Neural cell (in vitro differentiated cells): ENCODE measurements at regions not wholly inside any gene's neighbourhood (a gene's known extent, or its start where the extent isn't known, plus 50 kb on each side); places are given as distances from the start of the nearest gene placed in this dataset.

Experiments used
- H2AFZ ChIP-seq: fragments of 200-600, 300-800 bp; sonication (generic), shearing (Covaris generic); 2 replicates; pipeline ENCODE4 v1.6.0; 2014; ENCODE audit warnings: low read depth, mild to moderate bottlenecking, antibody characterized with exemption, low read length, moderate library complexity
- H3F3A ChIP-seq: fragments of 200-600 bp; shearing (Covaris generic); 2 replicates; pipeline ENCODE4 v1.6.1; 2016; ENCODE audit warnings: mild to moderate bottlenecking, moderate library complexity, mixed read lengths, antibody characterized with exemption, low read length; ENCODE audit not compliant: insufficient read depth, poor library complexity, severe bottlenecking
- H3K27ac ChIP-seq: fragments of 200-600, 300-800 bp; sonication (generic), shearing (Covaris generic); 2 replicates; pipeline ENCODE4 v1.5.1; 2014; ENCODE audit warnings: mild to moderate bottlenecking, low read length, moderate library complexity
- H3K27me3 ChIP-seq: fragments of 300-800, 200-600 bp; sonication (generic), shearing (Covaris generic); 2 replicates; pipeline ENCODE4 v1.6.0; 2014; ENCODE audit warnings: mild to moderate bottlenecking, low read depth, low read length, moderate library complexity; ENCODE audit not compliant: insufficient read depth
- H3K36me3 ChIP-seq: fragments of 300-800, 200-600 bp; sonication (generic), shearing (Covaris generic); 2 replicates; pipeline ENCODE4 v1.5.1; 2014; ENCODE audit warnings: mild to moderate bottlenecking, antibody characterized with exemption, low read length, moderate library complexity; ENCODE audit not compliant: insufficient read depth
- H3K4me2 ChIP-seq: fragments of 300-800, 200-600 bp; sonication (generic), shearing (Covaris generic); 2 replicates; pipeline ENCODE4 v1.6.0; 2014; ENCODE audit warnings: mild to moderate bottlenecking, low read length
- H3K4me3 ChIP-seq: fragments of 300-800, 200-600 bp; sonication (generic), shearing (Covaris generic); 2 replicates; pipeline ENCODE4 v1.5.1; 2014; ENCODE audit warnings: mild to moderate bottlenecking, low read length, moderate library complexity
- H3K79me2 ChIP-seq: fragments of 200-600 bp; shearing (Covaris generic); replicated peaks from 2 replicates; pipeline ENCODE4 v1.6.0; 2014; ENCODE audit warnings: mild to moderate bottlenecking, low read length, moderate library complexity; ENCODE audit not compliant: insufficient read depth
- H3K9ac ChIP-seq: fragments of 300-800, 200-600 bp; sonication (generic), shearing (Covaris generic); 2 replicates; pipeline ENCODE4 v1.6.1; 2016; ENCODE audit warnings: mild to moderate bottlenecking, low read length, mixed read lengths
- H3K9me2 ChIP-seq: fragments of 200-600 bp; shearing (Covaris generic); 2 replicates; pipeline ENCODE4 v1.6.1; 2016; ENCODE audit warnings: mild to moderate bottlenecking, low read length, mixed read lengths; ENCODE audit not compliant: insufficient read depth
- H3K9me3 ChIP-seq: fragments of 200-600, 300-800 bp; sonication (generic), shearing (Covaris generic); 2 replicates; pipeline ENCODE4 v1.6.1; 2016; ENCODE audit warnings: mild to moderate bottlenecking, mixed run types, low read length, moderate library complexity, mixed read lengths
- H4K20me1 ChIP-seq: fragments of 200-600 bp; shearing (Covaris generic); 2 replicates; pipeline ENCODE4 v1.6.1; 2016; ENCODE audit warnings: mild to moderate bottlenecking, mixed run types; ENCODE audit not compliant: insufficient read depth
- CTCF ChIP-seq: fragments of 450-650 bp; IDR thresholded peaks from 2 replicates; pipeline ENCODE4 v1.5.1; 2014; ENCODE audit warnings: antibody characterized with exemption, mild to moderate bottlenecking, moderate library complexity; ENCODE audit not compliant: poor library complexity, severe bottlenecking
- EP300 ChIP-seq: fragments of 450-650 bp; conservative IDR thresholded peaks from 2 replicates; pipeline ENCODE4 v1.6.1; 2014; ENCODE audit warnings: antibody characterized with exemption, mild to moderate bottlenecking, moderate library complexity; ENCODE audit not compliant: poor library complexity, severe bottlenecking
- EZH2 ChIP-seq: fragments of 200-600, 300-800 bp; shearing (Covaris generic), sonication (generic); IDR thresholded peaks from 2 replicates; pipeline ENCODE4 v1.6.1; 2014; ENCODE audit warnings: antibody characterized with exemption, low read length, borderline replicate concordance, mild to moderate bottlenecking; ENCODE audit not compliant: insufficient read depth, poor library complexity, severe bottlenecking
- MXI1 ChIP-seq: fragments of 450-650 bp; conservative IDR thresholded peaks from 2 replicates; pipeline ENCODE4 v1.6.1; 2014; ENCODE audit warnings: antibody characterized with exemption, mild to moderate bottlenecking; ENCODE audit not compliant: poor library complexity, severe bottlenecking
- POLR2AphosphoS5 ChIP-seq: IDR thresholded peaks from 2 replicates; pipeline ENCODE4 v1.6.1; 2012
- RAD21 ChIP-seq: fragments of 450-650 bp; conservative IDR thresholded peaks from 2 replicates; pipeline ENCODE4 v1.6.1; 2014; ENCODE audit warnings: antibody characterized with exemption, mild to moderate bottlenecking, moderate library complexity
- SMC3 ChIP-seq: fragments of 450-650 bp; conservative IDR thresholded peaks from 2 replicates; pipeline ENCODE4 v1.6.1; 2014; ENCODE audit warnings: antibody characterized with exemption, mild to moderate bottlenecking, moderate library complexity; ENCODE audit not compliant: poor library complexity
- TAF1 ChIP-seq: IDR thresholded peaks from 2 replicates; pipeline ENCODE4 v1.6.1; 2012; ENCODE audit warnings: low read depth
- TF ChIP-seq, protein P1 (sequence below): IDR thresholded peaks from 2 replicates; pipeline ENCODE4 v1.6.1; 2012; ENCODE audit warnings: borderline replicate concordance

DNA sequence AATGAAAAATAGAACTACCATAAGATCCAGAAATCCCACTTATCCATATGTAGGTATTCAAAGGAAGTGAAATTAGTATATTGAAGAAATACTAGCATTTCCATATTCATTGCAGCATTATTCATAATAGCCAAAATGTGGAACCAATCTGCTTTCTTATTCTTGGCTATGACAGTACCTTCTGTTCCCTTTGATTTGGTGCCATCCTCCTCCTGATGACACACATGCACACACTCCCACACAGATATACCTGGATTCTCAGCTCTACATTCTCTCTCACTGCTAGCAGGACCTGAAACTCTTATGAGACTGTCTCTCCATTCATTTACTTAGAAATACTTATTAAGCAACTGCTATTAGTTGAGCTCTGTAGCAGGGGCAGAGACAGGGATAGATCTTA is 582.6 kb upstream of the TENM4 start:
- Histone ChIP-seq H3K79me2 (no peaks in the 10 kb centered on the region), H3K4me2 (no peak overlapping the region), H4K20me1 (no peaks in the 10 kb centered on the region), H3K27me3 (no peaks in the 10 kb centered on the region), H3K9me3 (no peaks in the 10 kb centered on the region), H3K9ac (no peak overlapping the region), H2AFZ (no peak overlapping the region), H3K9me2 (no peaks in the 10 kb centered on the region), H3K36me3 (no peaks in the 10 kb centered on the region), H3F3A (no peaks in the 10 kb centered on the region), H3K4me3 (no peak overlapping the region), H3K27ac (no peak overlapping the region)
- TF ChIP-seq, protein P1, sequence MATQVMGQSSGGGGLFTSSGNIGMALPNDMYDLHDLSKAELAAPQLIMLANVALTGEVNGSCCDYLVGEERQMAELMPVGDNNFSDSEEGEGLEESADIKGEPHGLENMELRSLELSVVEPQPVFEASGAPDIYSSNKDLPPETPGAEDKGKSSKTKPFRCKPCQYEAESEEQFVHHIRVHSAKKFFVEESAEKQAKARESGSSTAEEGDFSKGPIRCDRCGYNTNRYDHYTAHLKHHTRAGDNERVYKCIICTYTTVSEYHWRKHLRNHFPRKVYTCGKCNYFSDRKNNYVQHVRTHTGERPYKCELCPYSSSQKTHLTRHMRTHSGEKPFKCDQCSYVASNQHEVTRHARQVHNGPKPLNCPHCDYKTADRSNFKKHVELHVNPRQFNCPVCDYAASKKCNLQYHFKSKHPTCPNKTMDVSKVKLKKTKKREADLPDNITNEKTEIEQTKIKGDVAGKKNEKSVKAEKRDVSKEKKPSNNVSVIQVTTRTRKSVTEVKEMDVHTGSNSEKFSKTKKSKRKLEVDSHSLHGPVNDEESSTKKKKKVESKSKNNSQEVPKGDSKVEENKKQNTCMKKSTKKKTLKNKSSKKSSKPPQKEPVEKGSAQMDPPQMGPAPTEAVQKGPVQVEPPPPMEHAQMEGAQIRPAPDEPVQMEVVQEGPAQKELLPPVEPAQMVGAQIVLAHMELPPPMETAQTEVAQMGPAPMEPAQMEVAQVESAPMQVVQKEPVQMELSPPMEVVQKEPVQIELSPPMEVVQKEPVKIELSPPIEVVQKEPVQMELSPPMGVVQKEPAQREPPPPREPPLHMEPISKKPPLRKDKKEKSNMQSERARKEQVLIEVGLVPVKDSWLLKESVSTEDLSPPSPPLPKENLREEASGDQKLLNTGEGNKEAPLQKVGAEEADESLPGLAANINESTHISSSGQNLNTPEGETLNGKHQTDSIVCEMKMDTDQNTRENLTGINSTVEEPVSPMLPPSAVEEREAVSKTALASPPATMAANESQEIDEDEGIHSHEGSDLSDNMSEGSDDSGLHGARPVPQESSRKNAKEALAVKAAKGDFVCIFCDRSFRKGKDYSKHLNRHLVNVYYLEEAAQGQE = no peak
- TF ChIP-seq POLR2AphosphoS5 (no peak), SMC3 (no peak), CTCF (no peak), EZH2 (no peak), MXI1 (no peak), RAD21 (no peak), EP300 (no peak), TAF1 (no peak)

GRCh38 chr11:80010536-80010935 is 569.7 kb upstream of the TENM4 start:
- Histone ChIP-seq H3K4me2 (no peak overlapping the region), H2AFZ (no peak overlapping the region), H3K36me3 (no peaks in the 10 kb centered on the region), H3K27me3 (no peaks in the 10 kb centered on the region), H3K79me2 (no peaks in the 10 kb centered on the region), H3F3A (no peaks in the 10 kb centered on the region), H3K9me2 (no peaks in the 10 kb centered on the region), H3K9me3 (no peaks in the 10 kb centered on the region), H3K4me3 (no peak overlapping the region), H4K20me1 (no peaks in the 10 kb centered on the region), H3K27ac (no peak overlapping the region), H3K9ac (no peak overlapping the region)
- no peak for TF ChIP-seq MXI1
- TF ChIP-seq, protein P1 = no peak
- no peak for TF ChIP-seq POLR2AphosphoS5
- no peak for TF ChIP-seq EZH2
- TF ChIP-seq RAD21 = no peak
- TF ChIP-seq CTCF = no peak
- no peak for TF ChIP-seq TAF1
- TF ChIP-seq SMC3 = no peak
- TF ChIP-seq EP300 = no peak
